Stimulated activated CD4-positive, alpha-beta T cell treated with anti-CD3 and anti-CD28 coated beads, Interleukin-12 subunit alpha, Interleukin-12 subunit beta, amount 100 ng/mL, for 48 hours (primary cell): ENCODE measurements at regions not wholly inside any gene's neighbourhood (a gene's known extent, or its start where the extent isn't known, plus 50 kb on each side); places are given as distances from the start of the nearest gene placed in this dataset.

ENCODE experiments used
- DNase-seq, 3 donors: peaks; one replicate each; pipeline ENCODE4 v3.0.0-alpha.2; 2020; ENCODE audit warnings: low read depth in 2 of 3, low spot score in 1 of 3

DNA sequence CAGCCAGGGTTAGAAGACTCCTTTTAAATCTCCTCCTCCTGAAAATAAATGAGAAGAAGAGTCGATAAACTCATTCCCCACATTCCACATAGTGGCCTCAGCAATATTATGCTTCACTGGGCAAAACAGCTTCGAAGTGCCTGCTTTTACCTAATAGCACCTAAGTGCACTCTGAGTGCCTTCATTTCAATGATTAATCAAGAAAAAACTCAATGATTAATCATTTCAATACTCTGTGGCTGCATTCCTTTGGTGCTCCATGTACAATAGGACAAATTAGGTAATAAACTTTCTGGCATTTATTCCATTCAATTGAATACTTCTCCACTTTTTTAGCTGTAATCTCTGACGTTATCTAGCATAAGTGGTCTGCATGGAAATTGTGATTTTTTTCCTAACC, 174.6 kb downstream of the CCDC71L start:
- no peak for DNase-seq

DNA sequence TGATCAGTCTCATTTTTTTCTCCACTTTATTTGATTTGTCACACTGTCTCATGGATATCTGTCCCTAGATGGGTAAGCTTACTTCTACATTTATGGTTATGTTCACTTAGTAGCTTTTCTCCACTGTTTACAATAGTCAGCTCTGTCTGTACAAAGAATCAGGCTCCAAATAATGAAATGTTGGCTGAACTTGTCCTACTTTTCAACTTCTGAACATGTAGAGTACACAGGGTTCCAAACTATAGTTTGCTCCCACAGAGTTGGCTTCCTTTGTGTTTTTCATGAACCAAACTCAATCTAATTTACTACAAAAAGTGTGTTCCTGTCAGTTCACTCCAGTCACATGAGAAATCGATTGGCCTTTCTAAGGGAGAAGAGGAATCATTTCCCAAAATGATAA, 175.0 kb downstream of the CCDC71L start:
- DNase-seq: no peak

DNA sequence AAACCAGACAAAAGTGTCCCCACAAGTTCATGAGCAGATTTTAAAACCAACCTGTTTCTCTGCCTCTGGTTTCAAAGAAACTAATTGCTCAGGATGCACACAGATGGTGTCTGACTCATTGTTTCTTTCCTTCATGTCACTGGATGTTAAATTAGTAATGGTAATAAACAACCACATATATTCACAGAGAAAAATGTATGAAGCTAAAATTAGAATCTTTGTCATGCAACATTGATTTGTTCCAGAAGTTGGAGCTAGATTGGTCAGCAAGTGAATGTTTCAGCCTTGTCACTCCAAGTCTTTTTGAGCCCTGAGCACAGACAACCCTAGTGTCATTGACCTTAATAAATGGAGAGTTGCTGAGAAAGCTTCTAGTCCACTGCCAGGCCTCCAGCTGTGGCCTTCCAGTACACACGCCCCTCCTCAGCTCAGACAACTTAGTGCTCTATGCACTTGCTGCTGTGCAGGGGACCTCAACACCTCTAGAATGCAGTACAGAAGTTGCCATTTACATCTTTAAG, 175.9 kb downstream of the CCDC71L start:
- no peak for DNase-seq

DNA sequence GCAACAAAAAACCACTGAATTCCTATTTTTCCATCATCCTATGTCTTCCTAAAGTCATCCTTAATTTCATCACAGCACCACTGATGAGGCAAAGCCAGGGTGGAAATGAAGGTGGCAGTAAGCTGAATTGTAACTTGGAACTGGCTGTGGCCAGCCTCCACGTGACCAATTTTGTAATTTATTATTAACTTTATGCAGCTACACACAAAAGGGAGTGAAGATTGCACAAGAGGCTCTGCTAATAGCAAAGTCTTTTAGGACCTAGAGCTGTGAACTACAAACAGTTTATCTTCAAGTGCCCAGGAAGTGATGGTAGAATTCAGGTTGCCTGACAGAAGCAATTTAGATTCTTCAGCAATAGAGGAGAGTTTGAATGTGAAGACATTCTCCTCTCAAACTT, 176.4 kb downstream of the CCDC71L start:
- DNase-seq: no peak

DNA sequence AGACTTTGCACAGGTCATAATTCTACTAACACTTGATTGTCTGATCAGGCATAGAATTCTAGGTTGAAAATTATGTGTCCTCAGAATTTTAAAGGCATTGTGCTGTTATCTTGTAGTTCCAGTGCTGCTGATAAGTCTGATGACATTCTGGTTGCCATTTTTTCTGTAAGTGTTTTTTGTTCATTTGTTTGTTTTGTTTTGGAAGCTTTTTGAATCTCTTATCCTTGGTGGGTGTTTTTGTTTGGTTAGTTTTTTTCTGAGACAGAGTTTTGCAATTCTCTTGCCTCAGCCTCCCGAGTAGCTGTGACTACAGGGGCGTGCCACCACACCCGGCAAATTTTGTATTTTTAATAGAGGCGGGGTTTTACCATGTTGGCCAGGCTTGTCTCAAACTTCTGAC, 178.9 kb downstream of the CCDC71L start:
- no peak for DNase-seq

DNA sequence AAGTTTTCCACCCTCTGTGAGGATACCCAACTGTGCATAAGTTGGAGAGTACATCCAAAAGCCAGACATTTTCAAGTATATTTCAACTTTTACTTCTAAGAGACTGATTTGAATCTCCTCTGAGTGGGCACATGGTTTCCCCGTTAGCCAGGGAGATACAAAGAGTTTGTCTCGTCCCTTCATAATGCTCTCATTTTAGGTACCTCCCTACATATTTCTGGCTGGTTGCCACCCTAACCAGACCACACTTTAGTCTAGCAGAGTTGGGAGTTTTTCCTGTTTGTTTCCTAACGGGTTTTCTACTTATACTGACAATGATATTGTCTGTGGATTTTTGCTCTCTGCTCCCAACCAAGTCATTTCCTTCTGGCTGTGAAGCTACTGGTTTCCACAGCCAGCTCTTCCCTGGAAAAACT, 180.3 kb downstream of the CCDC71L start:
- no peak for DNase-seq

DNA sequence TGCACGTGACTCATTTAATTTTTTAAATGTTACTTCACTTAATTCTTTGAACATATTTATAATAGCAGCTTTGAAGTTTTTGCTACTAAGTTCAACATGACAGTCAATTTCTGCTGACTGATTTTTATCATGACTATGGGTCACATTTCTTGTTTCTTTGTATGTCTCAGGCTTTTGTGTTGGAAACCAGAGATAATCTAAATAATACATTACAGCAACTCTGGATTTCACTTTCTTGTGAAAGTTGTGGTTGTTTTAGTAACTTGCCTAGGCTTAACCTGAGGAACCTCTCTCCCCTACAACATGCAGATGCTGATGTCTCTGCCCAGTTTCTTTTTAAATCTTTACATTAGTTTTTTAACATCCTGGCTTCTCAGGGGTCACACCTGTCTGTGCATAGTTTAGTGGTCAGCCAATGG, 180.8 kb downstream of the CCDC71L start:
- no peak for DNase-seq

DNA sequence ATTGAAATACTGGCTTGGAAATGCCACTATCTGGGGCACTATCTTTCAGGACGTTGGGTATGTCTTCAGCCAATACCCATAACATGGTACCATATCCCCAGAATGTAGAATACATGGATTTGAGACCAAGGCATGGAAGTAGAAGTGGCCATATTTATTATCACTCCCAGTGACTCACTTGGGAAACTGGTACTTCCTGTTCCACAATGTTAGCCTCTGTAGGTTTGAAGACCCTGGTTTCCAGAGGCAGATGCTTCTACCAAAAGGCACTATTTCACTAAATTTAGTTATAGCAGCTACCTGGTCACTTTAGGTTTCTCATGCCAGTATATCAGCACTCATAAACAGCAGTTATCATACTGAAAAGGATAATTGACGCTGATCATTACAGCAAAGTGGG, 184.2 kb downstream of the CCDC71L start:
- DNase-seq: no peak

DNA sequence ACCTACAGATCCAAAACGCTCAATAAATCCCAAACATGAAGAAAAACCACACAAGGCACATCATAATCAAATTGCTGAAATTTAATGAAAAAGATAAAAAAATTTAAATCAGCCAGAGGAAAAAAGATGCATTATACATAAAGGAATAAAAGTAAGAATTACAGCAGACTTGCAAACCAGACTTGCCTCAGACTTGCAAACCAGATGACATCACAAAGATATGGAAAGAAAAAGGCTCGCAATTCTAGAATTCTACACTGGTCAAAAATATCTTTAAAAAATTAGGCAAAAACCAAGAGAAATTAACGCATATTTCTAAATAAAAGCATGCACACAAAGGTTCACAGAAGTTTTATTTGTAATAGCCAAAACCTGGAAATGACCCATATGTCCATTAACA, 188.0 kb upstream of the NAMPT start:
- DNase-seq: no peak

DNA sequence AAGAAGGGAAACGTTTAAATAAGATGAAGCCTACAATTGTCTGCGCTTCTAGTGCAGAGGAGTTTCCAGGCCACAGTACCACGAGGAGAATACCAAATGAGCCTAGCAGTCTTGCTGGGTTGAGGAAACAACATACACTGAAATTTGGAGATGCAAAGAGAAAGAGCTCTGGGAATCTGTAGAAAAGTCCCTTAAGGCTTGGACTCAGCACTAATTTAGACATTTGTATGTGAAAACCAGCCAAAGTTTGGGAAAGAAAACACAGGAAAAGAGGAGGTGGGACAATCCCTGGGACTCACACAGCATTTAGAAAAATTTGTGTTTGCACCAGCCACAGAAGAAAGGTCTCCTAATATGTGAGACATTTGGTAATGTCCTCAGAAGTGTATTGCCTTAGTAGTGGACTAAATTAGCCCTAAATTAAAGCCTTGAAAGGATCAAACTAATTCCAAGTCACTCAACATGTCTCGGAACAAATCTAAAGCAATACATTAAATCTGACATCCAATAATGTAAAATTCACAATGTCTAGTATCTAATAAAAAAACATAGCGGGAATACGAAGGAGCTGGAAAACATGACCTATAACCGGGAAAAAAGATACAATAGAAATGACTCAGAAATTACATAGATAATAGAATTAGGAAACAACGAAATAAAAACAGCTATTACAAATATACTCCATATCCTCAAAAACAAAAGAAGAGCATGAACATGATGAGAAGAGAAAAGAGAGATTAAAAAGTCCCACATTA, 187.1 kb upstream of the NAMPT start:
- DNase-seq: no peak

DNA sequence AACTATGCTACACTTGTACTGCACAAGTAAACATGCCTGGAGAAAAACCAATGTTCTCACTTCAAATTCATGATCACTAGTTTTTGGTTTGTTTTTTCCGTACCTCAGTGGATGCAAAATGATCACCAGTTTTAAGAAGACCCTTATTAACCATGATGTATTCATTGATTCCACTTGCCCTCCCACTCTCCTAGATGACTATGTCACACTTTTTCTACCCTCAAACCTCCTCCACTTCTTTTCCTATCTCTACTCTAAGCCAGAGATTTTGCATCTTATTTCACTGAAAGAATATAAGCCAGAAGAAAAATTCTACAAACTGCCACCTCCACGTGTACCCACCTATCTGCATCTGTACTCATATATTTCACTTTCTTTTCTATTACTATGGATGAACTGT, 186.2 kb upstream of the NAMPT start:
- no peak for DNase-seq

DNA sequence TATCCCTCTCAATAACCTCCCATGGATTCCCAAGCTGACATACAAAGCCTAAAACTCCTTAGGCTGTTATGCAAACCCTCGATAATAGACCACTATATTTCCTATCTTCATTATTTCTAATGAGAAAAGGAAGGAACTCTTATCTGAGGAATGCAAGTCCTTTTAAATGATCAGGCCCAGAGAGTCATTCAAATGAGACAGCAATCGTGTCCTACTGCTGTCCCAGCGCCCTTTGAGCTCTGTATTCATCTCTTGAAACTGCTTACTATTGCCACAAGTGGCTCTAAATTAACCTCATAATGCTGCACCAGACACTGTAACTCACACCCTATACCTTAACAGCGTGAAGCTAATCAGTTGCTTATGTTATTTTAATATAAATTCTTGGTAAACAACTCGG, 182.1 kb upstream of the NAMPT start:
- no peak for DNase-seq

DNA sequence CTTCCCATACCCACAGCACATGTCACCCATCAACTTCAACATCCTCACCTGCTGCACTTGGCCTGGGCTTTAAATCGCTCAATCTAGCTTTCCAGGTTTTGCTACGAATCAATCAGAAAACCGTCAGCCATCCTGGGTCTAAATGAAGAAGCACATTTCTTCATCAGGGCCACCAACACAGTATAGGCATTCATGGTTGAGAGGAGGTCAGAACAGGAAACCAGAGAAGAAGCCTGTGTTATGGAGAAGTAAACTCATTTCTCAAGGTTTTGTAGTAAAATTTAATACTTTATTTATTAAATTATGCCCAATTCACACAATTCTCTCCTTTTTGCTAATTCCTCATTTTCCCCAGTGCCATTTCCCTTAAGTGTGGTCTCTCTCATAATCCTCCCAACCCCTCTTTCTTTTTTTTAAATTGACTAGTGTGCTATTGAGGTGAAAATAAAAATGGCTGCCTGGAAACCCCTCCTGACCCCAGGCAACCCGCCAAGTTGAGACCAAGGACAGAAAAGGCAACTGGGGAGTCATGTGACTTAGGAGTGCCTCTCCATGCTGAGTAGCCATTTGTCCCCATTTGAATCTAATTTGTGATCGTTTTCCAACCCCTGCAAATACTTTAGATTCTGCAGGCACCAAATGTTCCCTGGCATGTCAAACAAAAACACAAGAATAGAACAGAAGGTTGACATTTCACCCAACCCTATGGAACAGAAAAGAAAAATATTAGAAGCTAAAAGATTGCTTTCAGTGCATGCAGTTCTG, 181.1 kb upstream of the NAMPT start:
- DNase-seq: no peak

DNA sequence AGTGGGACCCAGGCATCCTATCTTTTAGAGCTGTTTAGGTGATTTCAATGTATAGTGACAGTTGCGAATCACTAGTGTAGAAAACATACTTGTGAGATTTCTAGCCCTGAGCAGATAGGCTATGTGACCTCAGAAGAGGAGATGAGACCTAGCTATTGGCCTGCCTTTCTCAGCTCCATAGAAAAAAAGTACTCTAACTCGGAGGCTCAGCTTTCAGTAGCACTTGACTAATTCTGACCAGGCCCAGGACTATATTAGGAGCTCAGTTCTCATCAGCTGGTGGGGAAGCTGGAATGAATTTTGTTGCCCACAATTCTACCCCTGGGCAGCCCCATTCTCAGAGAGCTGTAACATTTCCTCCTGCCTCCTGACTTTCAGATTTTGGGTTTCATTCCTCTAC, 179.9 kb upstream of the NAMPT start:
- DNase-seq: no peak

DNA sequence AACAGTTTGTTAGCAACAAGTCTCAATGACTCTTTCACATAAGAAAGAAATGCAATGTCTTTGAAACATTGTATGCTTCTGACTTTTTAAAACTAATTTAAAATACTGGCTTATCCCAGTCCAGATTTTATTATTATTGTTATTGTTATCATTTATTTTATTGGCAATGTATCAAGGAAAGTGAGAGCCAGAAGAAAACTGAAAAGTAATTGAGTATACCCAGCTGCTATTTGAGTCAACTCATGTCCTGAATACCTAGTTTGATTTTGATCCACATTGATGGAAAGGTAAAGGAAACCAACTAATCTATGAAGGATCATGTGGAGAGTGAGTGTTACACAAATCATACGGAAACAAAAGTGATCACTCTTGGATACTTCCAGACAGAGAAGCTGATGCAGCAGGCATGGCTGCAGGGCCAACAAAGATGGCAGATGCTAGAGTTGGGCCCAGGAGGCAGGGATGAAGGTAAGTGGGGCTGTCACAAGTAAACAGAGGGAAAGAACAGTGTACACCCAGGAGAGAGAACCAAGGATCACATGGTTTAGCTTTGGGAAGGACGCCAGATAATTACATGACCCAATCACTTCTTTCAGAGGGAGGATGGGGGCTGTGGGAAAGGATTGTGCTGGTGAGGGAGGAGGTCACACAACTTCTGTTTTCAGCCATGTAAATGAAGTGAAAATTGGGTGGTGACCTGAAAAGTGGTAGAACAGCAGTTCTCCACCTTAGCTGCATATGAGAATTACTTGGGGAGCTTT, 179.2 kb upstream of the NAMPT start:
- no peak for DNase-seq

DNA sequence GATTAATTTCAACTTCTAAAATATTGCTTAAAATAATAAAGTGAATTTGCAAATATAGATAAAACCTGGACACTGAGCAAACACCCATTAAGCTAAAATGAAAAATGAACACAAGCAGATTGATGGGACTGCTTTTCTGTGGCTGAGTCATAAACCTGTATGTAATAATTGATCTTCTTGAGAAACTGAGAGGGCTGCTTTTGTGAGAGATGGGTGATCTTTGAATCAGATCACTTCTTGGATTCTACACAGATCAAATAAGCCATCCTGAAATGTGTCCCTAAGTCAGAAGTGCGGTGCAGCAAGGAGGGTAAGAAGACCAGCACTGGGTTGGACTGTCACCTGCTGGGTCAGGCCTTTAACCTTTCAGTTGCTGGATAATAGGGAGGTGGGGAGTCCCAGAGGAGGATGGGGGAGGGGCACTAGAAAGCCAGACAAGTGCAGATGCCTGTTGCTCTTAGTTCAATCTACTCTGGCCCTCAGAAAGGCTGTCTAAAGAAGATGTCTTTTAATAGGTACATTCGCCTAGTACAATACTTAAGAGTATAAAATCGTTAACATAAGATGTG, 178.2 kb upstream of the NAMPT start:
- no peak for DNase-seq

DNA sequence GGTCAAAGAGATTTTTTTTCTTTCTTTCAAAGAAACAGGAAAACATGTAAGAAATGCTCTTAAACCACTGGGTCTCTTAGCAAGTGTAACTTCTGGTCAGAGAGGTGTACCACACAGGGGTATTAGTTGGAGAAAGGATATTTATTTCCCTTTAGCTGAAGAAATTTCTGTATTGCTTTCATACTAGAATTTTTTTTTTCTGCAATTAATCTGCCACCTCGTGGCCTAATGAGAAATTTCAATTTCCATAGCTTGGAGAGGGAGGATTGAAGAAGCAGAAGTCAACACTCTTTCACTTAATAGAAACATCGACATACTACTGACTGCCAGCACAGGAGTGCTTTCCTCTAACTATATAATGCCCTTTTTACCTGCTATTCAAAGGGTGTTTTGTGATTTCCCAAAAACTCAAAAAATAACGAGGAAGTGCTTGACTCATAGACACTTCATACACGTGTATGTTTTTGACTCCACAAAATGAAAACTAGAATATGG, 177.6 kb upstream of the NAMPT start:
- DNase-seq: peak in 1 of 3 donors; percentile 38

DNA sequence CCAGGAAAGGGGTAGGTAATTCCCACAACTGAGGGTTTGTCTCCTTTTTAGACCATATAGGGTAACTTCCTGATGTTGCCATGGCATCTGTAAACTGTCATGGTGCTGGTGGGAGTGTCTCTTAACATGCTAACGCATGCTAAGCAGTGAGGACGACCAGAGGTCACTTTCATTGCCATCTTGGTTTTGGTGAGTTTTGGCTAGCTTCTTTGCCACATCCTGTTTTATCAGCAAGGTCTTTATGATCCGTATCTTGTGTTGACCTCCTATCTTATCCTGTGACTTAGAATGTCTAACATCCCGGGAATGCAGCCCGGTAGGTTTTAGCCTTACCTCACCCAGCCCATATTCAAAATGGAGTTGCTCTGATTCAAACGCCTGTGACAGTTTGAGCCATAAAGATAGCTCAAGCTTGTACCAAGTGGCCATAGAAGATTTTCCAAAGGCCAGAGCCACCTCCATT, 176.0 kb upstream of the NAMPT start:
- DNase-seq: no peak

DNA sequence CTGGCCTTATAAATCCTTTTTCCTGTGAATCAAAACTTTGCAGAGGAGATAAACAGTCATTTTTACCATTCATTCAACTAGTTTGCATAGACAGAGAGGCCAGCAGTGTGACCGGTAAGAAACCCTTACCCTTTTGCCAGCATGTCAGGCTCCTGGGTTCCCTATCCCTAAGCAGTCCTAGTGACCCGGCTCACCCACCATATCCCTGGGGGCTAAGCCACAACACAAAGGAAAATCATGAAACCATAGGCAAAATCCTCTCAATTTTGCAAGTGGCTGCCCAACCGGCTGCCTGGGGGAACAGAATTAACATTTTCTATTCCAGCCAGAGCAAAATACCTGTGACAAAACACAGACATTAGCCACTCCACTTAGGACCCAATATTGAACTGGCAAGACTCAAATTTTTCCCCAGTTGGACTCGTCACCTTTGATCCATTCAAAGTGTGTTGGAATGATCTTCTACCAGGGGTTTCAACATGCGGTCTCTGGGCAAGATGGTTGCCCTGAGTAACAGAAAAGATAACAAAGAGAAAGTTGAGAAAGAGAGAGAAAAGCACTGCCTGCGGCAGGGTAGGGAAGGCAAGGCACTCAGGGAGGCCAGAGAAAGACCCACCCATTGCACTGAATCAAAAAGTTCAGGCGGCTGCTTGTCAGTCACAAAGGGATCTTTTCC, 174.8 kb upstream of the NAMPT start:
- DNase-seq: no peak

DNA sequence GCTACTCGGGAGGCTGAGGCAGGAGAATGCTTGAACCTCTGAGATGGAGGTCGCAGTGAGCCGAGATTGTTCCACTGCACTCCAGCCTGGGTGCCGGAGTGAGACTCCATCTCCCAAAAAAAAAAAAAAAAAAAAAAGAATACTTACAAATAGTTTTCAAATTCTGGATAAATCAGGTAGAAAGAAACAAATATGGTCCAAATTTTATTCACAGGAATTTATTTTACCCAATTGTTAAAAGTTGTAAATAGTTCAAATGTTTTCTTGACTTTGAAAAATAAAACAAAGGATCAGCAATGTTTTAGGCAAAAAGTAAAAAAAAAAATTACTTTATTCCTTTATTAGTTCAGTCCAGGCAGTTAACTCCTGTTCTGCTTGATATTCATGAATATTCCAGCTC, 172.9 kb upstream of the NAMPT start:
- no peak for DNase-seq

DNA sequence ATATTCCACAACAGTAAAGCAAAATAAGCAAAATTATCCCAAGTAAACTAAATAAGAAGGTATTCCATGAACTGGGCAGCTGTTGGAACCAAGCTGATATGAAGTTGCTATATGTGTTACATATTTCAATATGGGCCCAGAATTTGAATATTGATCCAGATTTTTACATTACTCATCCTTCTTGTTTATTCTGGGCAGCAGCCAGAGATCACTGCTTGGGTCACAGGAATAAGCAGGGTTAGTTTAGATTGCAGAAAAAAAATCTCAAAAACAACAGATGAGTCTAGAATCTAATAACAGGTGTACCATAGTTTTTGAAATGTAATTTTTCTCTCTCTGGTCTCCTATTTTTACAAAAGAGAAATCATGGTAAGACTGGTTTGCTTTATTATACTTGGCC, 171.5 kb upstream of the NAMPT start:
- no peak for DNase-seq
